Left ventricle myocardium inferior (tissue), 1 donor: ENCODE measurements at regions not wholly inside any gene's neighbourhood (a gene's known extent, or its start where the extent isn't known, plus 50 kb on each side); places are given as distances from the start of the nearest gene placed in this dataset.

ENCODE experiments used
- DNase-seq: peaks from one replicate; pipeline ENCODE4 v3.0.0-alpha.2; 2020
- H3K27ac ChIP-seq: fragments of 200-600 bp; replicated peaks from 2 replicates; pipeline ENCODE4 v1.8.0; 2021
- H3K27me3 ChIP-seq: fragments of 200-600 bp; 2 replicates; pipeline ENCODE4 v1.8.0; 2021; ENCODE audit warnings: low read depth
- H3K36me3 ChIP-seq: fragments of 200-600 bp; 2 replicates; pipeline ENCODE4 v1.8.0; 2021
- H3K4me1 ChIP-seq: fragments of 200-600 bp; 2 replicates; pipeline ENCODE4 v1.8.0; 2021
- H3K4me3 ChIP-seq: fragments of 200-600 bp; 2 replicates; pipeline ENCODE4 v1.8.0; 2021; ENCODE audit warnings: mild to moderate bottlenecking, moderate library complexity
- H3K9me3 ChIP-seq: fragments of 200-600 bp; replicated peaks from 2 replicates; pipeline ENCODE4 v1.8.0; 2021
- intact Hi-C: fragments of 100-400 bp; cut with micrococcal nuclease; formaldehyde crosslinking; loops from one replicate; pipeline ENCODE4 v1.11.0; 2022
- TF ChIP-seq, protein P1 (sequence below): fragments of 200-600 bp; IDR thresholded peaks from 2 replicates; pipeline ENCODE4 v1.8.0; 2021; ENCODE audit warnings: antibody characterized with exemption, mild to moderate bottlenecking, borderline replicate concordance
- donor health status: DM: no; HTN: yes; CAD: no; lungs with severe emphysema.

DNA sequence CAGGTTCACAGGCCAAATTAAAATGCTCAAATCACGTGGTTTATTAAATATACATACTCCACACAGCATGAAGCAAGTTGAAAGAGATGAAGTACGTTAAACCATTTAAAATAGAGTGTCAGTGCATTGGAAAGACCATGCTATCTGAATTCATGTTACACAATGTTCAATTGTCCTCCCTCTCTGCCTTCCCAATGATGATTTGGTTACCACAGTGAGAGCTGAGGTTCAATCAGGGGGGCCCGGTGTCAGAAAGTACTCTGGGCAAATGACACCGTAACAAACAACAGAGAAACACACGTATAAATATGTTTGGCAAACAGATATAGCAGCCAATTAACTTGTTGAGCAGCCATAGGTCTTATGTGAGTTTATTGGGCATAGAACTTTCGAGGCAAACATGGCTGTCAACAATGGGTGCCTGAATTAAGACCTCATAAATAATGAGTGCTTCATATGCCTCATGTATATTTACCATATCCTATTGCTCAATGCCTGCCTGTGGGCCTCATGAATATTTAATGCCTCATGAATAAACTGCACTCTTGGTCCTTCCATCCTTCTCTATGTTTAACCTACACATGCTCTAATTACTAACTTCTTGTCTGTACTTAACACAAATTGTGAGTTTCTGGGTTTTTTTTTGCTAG lies 641.5 kb downstream of the PLOD2 start:
- TF ChIP-seq, protein P1, sequence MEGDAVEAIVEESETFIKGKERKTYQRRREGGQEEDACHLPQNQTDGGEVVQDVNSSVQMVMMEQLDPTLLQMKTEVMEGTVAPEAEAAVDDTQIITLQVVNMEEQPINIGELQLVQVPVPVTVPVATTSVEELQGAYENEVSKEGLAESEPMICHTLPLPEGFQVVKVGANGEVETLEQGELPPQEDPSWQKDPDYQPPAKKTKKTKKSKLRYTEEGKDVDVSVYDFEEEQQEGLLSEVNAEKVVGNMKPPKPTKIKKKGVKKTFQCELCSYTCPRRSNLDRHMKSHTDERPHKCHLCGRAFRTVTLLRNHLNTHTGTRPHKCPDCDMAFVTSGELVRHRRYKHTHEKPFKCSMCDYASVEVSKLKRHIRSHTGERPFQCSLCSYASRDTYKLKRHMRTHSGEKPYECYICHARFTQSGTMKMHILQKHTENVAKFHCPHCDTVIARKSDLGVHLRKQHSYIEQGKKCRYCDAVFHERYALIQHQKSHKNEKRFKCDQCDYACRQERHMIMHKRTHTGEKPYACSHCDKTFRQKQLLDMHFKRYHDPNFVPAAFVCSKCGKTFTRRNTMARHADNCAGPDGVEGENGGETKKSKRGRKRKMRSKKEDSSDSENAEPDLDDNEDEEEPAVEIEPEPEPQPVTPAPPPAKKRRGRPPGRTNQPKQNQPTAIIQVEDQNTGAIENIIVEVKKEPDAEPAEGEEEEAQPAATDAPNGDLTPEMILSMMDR, result no peak
- Histone ChIP-seq H3K4me3 (no peak overlapping the region), H3K9me3 (no peaks in the 10 kb centered on the region), H3K27ac (no peak overlapping the region), H3K4me1 (no peaks in the 10 kb centered on the region), H3K36me3 (no peaks in the 10 kb centered on the region), H3K27me3 (no peaks in the 10 kb centered on the region)
- intact Hi-C loops, result no loop called here
- DNase-seq, result no peak

DNA sequence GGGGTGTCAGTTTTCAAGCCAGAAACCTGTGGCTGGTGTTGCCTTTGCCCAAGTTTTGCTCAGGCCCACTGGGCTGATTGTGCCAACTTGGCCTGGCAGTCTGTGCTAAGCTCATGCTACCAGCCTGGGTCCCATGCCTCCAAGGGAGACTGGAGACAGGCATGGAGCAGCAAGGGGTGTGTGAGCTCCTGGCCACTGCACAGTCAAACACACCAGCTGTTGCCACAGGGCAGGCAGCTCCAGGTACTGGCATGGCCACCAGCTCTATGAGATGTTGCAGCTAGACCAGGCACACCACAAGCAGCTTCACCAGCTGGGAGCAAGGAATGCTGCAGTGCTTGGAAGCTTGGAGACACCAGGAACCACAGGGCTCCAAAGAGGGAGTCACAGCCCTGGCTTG lies 638.8 kb downstream of the PLOD2 start:
- no peak for DNase-seq
- intact Hi-C loops, result no loop called here
- Histone ChIP-seq H3K4me3 (no peak overlapping the region), H3K4me1 (no peaks in the 10 kb centered on the region), H3K36me3 (no peaks in the 10 kb centered on the region), H3K9me3 (no peaks in the 10 kb centered on the region), H3K27me3 (no peaks in the 10 kb centered on the region), H3K27ac (no peak overlapping the region)
- TF ChIP-seq, protein P1, result no peak

DNA sequence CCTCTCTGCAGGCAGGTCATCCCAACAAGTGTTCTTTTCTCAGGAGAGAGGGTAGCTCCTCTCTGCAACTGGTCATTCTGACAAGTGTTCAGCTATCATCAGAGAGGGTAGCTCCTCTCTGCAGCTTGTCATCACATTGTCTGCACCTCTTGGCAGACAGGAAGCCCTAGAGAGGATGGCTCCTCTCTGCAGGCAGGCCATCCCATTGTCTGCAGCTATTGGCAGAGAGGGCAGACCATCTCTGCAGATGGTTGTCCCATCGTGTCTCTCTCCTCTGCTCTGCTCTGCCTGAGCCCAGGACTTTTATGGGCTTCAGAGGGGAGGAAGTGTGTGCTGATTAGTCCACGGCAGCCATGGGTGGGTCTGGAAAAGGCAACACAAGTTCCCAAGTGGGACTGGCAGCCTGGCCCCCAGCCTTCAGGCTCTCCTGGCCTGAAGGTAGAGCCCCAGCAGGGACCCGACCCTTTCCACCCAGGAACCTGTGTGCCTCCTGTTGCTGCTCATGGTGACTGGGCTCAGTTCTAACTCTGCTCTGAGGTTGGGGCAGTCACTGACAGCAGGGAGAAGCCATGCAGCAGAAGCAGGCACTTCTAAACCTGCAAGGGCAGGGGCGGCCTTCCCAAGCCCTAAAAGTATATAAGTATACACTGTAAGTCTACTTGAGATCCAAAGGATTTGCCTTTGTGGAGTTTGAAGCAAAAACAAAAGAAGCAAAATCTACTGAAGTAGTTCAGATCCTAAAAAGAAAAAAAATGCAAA lies 637.9 kb downstream of the PLOD2 start:
- DNase-seq, result no peak
- no peaks in the 10 kb centered on the region for H3K36me3 ChIP-seq
- no peak overlapping the region for H3K4me3 ChIP-seq
- no peaks in the 10 kb centered on the region for H3K9me3 ChIP-seq
- TF ChIP-seq, protein P1, result no peak
- intact Hi-C loops, result no loop called here
- H3K27ac ChIP-seq, result no peak overlapping the region
- no peaks in the 10 kb centered on the region for H3K4me1 ChIP-seq
- no peaks in the 10 kb centered on the region for H3K27me3 ChIP-seq

DNA sequence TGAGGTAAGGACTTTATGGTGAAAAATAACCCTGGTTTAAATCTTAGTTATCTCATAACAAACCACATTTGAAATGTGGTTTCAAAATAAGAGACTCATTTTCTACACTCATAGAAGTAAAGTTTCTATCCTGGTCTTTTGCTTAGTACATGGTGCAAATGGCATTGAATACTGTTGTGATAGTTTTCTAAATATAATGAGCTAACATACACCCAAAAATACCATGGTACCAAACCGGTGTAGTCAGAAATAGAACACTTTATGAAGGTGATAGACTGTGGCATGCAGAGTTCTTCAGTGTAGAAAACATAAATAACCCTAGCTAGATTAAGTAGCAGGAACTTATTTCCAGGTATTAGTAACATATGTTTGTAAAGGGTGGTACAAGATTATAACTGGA lies 629.4 kb downstream of the PLOD2 start:
- intact Hi-C loops, result no loop called here
- TF ChIP-seq, protein P1, result no peak
- no peaks in the 10 kb centered on the region for H3K27me3 ChIP-seq
- H3K27ac ChIP-seq, result peak overlapping the region; percentile 46
- peaks cover 21% of the 10 kb centered on the region for H3K4me1 ChIP-seq
- H3K36me3 ChIP-seq, result no peaks in the 10 kb centered on the region
- H3K9me3 ChIP-seq, result no peaks in the 10 kb centered on the region
- peak overlapping the region; percentile 54 for H3K4me3 ChIP-seq
- DNase-seq, result no peak

DNA sequence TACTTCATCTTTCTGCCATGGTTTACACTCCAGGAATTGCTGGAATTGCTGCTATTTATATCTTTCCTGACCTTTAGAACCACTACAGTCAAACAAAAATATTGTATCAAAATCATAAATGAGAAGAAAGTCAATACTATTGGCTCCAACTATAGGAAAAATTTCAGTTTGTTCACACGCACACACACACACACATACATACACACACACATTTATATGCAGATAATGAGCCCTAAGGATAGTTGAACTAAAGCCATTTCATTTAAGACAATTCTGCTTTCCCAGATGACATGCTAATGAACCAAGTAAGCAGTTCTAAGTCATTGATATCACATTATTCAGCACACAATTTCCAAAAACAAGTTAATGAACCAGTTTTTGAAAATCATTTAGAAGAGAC lies 627.3 kb downstream of the PLOD2 start:
- no peaks in the 10 kb centered on the region for H3K27me3 ChIP-seq
- H3K4me3 ChIP-seq, result no peak overlapping the region
- H3K27ac ChIP-seq, result no peak overlapping the region
- H3K9me3 ChIP-seq, result no peaks in the 10 kb centered on the region
- DNase-seq, result no peak
- TF ChIP-seq, protein P1, result no peak
- no peaks in the 10 kb centered on the region for H3K36me3 ChIP-seq
- intact Hi-C loops, result no loop called here
- H3K4me1 ChIP-seq, result peaks cover 21% of the 10 kb centered on the region
